H9 (cell line): ENCODE measurements at regions not wholly inside any gene's neighbourhood (a gene's known extent, or its start where the extent isn't known, plus 50 kb on each side); places are given as distances from the start of the nearest gene placed in this dataset.

Experiments used
- DNase-seq: peaks from one replicate; pipeline ENCODE4 v3.0.0-alpha.2; 2017
- H2AFZ ChIP-seq: one replicate; pipeline ENCODE4 v1.6.1; 2013; ENCODE audit warnings: mild to moderate bottlenecking, low read length, control low read depth, moderate library complexity
- H2AK5ac ChIP-seq: 2 replicates; pipeline ENCODE4 v1.6.1; 2013; ENCODE audit warnings: low read length, control low read depth, mixed read lengths; ENCODE audit not compliant: insufficient read length
- H2BK120ac ChIP-seq: one replicate; pipeline ENCODE4 v1.6.1; 2013; ENCODE audit warnings: low read depth, mild to moderate bottlenecking, low read length, control low read depth, inconsistent platforms; ENCODE audit not compliant: poor library complexity, severe bottlenecking
- H2BK12ac ChIP-seq: 2 replicates; pipeline ENCODE4 v1.6.1; 2013; ENCODE audit warnings: low read length, control low read depth, mixed read lengths, low read depth; ENCODE audit not compliant: insufficient read length
- H2BK15ac ChIP-seq: 2 replicates; pipeline ENCODE4 v1.6.1; 2013; ENCODE audit warnings: low read depth, low read length, control low read depth
- H2BK20ac ChIP-seq: one replicate; pipeline ENCODE4 v1.6.1; 2013; ENCODE audit warnings: low read depth, mild to moderate bottlenecking, low read length, control low read depth, inconsistent platforms; ENCODE audit not compliant: poor library complexity, severe bottlenecking
- H2BK5ac ChIP-seq: 2 replicates; pipeline ENCODE4 v1.6.1; 2013; ENCODE audit warnings: low read length, control low read depth, mixed read lengths; ENCODE audit not compliant: insufficient read length
- H3K14ac ChIP-seq: 2 replicates; pipeline ENCODE4 v1.6.1; 2013; ENCODE audit warnings: low read length, control low read depth; ENCODE audit not compliant: insufficient read depth
- H3K18ac ChIP-seq: 2 replicates; pipeline ENCODE4 v1.6.1; 2013; ENCODE audit warnings: low read depth, mild to moderate bottlenecking, mixed read lengths, low read length, control low read depth; ENCODE audit not compliant: insufficient read length
- H3K23ac ChIP-seq: 2 replicates; pipeline ENCODE4 v1.6.1; 2013; ENCODE audit warnings: low read length, control low read depth, mixed read lengths, low read depth; ENCODE audit not compliant: insufficient read length
- H3K23me2 ChIP-seq: 2 replicates; pipeline ENCODE4 v1.6.1; 2013; ENCODE audit warnings: low read depth, mild to moderate bottlenecking, mixed read lengths, low read length, control low read depth; ENCODE audit not compliant: insufficient read length, poor library complexity, severe bottlenecking
- H3K27ac ChIP-seq: 2 replicates; pipeline ENCODE4 v1.5.1; 2013; ENCODE audit warnings: low read length, control low read depth, mixed read lengths, low read depth; ENCODE audit not compliant: insufficient read length
- H3K27me3 ChIP-seq: 2 replicates; pipeline ENCODE4 v1.6.1; 2013; ENCODE audit warnings: low read length, control low read depth, inconsistent platforms; ENCODE audit not compliant: insufficient read depth
- H3K4ac ChIP-seq: 2 replicates; pipeline ENCODE4 v1.6.1; 2013; ENCODE audit warnings: low read depth, mild to moderate bottlenecking, control low read depth, inconsistent platforms, low read length, moderate library complexity
- H3K4me1 ChIP-seq: 2 replicates; pipeline ENCODE4 v1.6.1; 2013; ENCODE audit warnings: low read length, control low read depth, inconsistent platforms; ENCODE audit not compliant: insufficient read depth
- H3K4me2 ChIP-seq: 2 replicates; pipeline ENCODE4 v1.6.1; 2013; ENCODE audit warnings: low read length, control low read depth, mixed read lengths; ENCODE audit not compliant: insufficient read length, insufficient read depth
- H3K56ac ChIP-seq: 2 replicates; pipeline ENCODE4 v1.6.1; 2013; ENCODE audit warnings: low read depth, mild to moderate bottlenecking, mixed read lengths, low read length, control low read depth; ENCODE audit not compliant: insufficient read length
- H3K79me1 ChIP-seq: 2 replicates; pipeline ENCODE4 v1.6.1; 2013; ENCODE audit warnings: low read depth, mild to moderate bottlenecking, moderate library complexity, low read length, control low read depth, inconsistent platforms; ENCODE audit not compliant: insufficient read depth, poor library complexity, severe bottlenecking
- H3K79me2 ChIP-seq: 2 replicates; pipeline ENCODE4 v1.6.1; 2013; ENCODE audit warnings: low read length, control low read depth, inconsistent platforms; ENCODE audit not compliant: insufficient read depth
- H3K9ac ChIP-seq: 2 replicates; pipeline ENCODE4 v1.6.1; 2013; ENCODE audit warnings: low read length, control low read depth, mixed read lengths; ENCODE audit not compliant: insufficient read length; ENCODE audit errors: extremely low read depth
- H3K9me3 ChIP-seq: one replicate; pipeline ENCODE4 v1.6.1; 2013; ENCODE audit warnings: low read depth, low read length, inconsistent platforms; ENCODE audit not compliant: control insufficient read depth
- H3T11ph ChIP-seq: one replicate; pipeline ENCODE4 v1.6.1; 2013; ENCODE audit warnings: mild to moderate bottlenecking, low read length, control low read depth, inconsistent platforms
- H4K20me1 ChIP-seq: one replicate; pipeline ENCODE4 v1.6.1; 2013; ENCODE audit not compliant: control insufficient read depth, insufficient read length, insufficient read depth
- H4K5ac ChIP-seq: 2 replicates; pipeline ENCODE4 v1.6.1; 2013; ENCODE audit warnings: low read depth, mild to moderate bottlenecking, mixed read lengths, low read length, control low read depth; ENCODE audit not compliant: insufficient read length
- H4K8ac ChIP-seq: replicated peaks from 2 replicates; pipeline ENCODE4 v1.6.1; 2013; ENCODE audit warnings: low read length, control low read depth, mixed read lengths, low read depth; ENCODE audit not compliant: insufficient read length
- H4K91ac ChIP-seq: 2 replicates; pipeline ENCODE4 v1.6.1; 2013; ENCODE audit warnings: low read depth, mild to moderate bottlenecking, moderate library complexity, mixed read lengths, low read length, control low read depth; ENCODE audit not compliant: insufficient read length
- H3K27ac Mint-ChIP-seq, 3 experiments: 2 replicates in 2 of 3; 3 replicates in 1 of 3; pipeline ENCODE4 v1.8.0; 2020 to 2021; ENCODE audit warnings: mixed read lengths in 3 of 3, mild to moderate bottlenecking in 1 of 3, moderate library complexity in 1 of 3
- H3K27me3 Mint-ChIP-seq: 2 replicates; pipeline ENCODE4 v1.8.0; 2021; ENCODE audit warnings: low read depth, mild to moderate bottlenecking, moderate library complexity, mixed read lengths
- H3K36me3 Mint-ChIP-seq, 3 experiments: 2 replicates in 2 of 3; 3 replicates in 1 of 3; pipeline ENCODE4 v1.8.0; 2020 to 2021; ENCODE audit warnings: low read depth in 3 of 3, mixed read lengths in 3 of 3; ENCODE audit not compliant: insufficient read depth in 1 of 3
- H3K4me1 Mint-ChIP-seq, 2 experiments: 2 replicates each; pipeline ENCODE4 v1.8.0; 2020; ENCODE audit warnings: mixed read lengths in 2 of 2
- H3K4me3 Mint-ChIP-seq, 2 experiments: 2 replicates in 1 of 2; 3 replicates in 1 of 2; pipeline ENCODE4 v1.8.0; 2020 to 2021; ENCODE audit warnings: mild to moderate bottlenecking in 2 of 2, mixed read lengths in 2 of 2, moderate library complexity in 1 of 2
- H3K9me3 Mint-ChIP-seq, 2 experiments: 2 replicates in 1 of 2; 3 replicates in 1 of 2; pipeline ENCODE4 v1.8.0; 2020; ENCODE audit warnings: mild to moderate bottlenecking in 2 of 2, mixed read lengths in 2 of 2, moderate library complexity in 1 of 2
- CTCF ChIP-seq: fragments of 200-600 bp; sonication (generic); conservative IDR thresholded peaks from 3 replicates; pipeline ENCODE4 v1.8.0; 2021; ENCODE audit warnings: antibody characterized with exemption, mild to moderate bottlenecking
- WGBS: extraction: QIAGEN DNeasy Blood & Tissue Kit; methylation state at CpG from one replicate; pipeline ENCODE4 v1.1.7; 2013; ENCODE audit warnings: missing lambda C conversion rate, low lambda C conversion rate, mixed read lengths; ENCODE audit not compliant: insufficient read length; ENCODE audit errors: extremely low coverage; 5-methylcytosine and 5-hydroxymethylcytosine counted together

GRCh38 chr7:113368256-113368655 is 249.9 kb upstream of the SMIM30 start:
- no peak overlapping the region for H3K4me2 ChIP-seq
- no peak overlapping the region for H2AFZ ChIP-seq
- no peak overlapping the region for H3K9ac ChIP-seq
- H3K79me2 ChIP-seq = no peaks in the 10 kb centered on the region
- H4K5ac ChIP-seq = no peak overlapping the region
- H4K8ac ChIP-seq = no peak overlapping the region
- no peak overlapping the region for H3K18ac ChIP-seq
- H3K4ac ChIP-seq = no peak overlapping the region
- H2BK5ac ChIP-seq = no peak overlapping the region
- no peak overlapping the region for H3K4me3 Mint-ChIP-seq
- no peak overlapping the region for H3K14ac ChIP-seq
- H3K9me3 ChIP-seq = no peaks in the 10 kb centered on the region
- no peaks in the 10 kb centered on the region; a peak in 1 of 7 replicates for H3K36me3 Mint-ChIP-seq
- H3T11ph ChIP-seq = no peak overlapping the region
- no peak overlapping the region for H2AK5ac ChIP-seq
- H3K23me2 ChIP-seq = no peaks in the 10 kb centered on the region
- H3K9me3 Mint-ChIP-seq = peaks cover 7 to 11% of the 10 kb centered on the region in 2 experiments; a peak in 3 of 5 replicates
- H4K91ac ChIP-seq = no peak overlapping the region
- no peak overlapping the region for H2BK20ac ChIP-seq
- H3K27me3 ChIP-seq = peaks cover 39% of the 10 kb centered on the region; the same call in 1 of the 2 replicates
- H3K23ac ChIP-seq = no peak overlapping the region
- DNase-seq = no peak
- H3K56ac ChIP-seq = no peak overlapping the region
- no peak overlapping the region for H2BK15ac ChIP-seq
- no peak overlapping the region for H2BK120ac ChIP-seq
- no peak overlapping the region for H3K27ac ChIP-seq
- peaks cover 99% of the 10 kb centered on the region for H3K27me3 Mint-ChIP-seq
- H3K4me1 Mint-ChIP-seq = 0 out of 4 replicates have a peak, but pooled peaks cover 0 to 4% of the 10 kb centered on the region in 2 experiments
- no peaks in the 10 kb centered on the region for H3K4me1 ChIP-seq
- no peaks in the 10 kb centered on the region for H3K79me1 ChIP-seq
- H2BK12ac ChIP-seq = no peak overlapping the region
- no peak overlapping the region for H3K27ac Mint-ChIP-seq
- no peak for TF ChIP-seq CTCF
- H4K20me1 ChIP-seq = no peaks in the 10 kb centered on the region
- WGBS = no CpG with 5 or more reads among the region's 1 CpG
